ENCODE measurements at regions not wholly inside any gene's neighbourhood (a gene's known extent, or its start where the extent isn't known, plus 50 kb on each side); places are given as distances from the start of the nearest gene placed in this dataset.

DNA sequence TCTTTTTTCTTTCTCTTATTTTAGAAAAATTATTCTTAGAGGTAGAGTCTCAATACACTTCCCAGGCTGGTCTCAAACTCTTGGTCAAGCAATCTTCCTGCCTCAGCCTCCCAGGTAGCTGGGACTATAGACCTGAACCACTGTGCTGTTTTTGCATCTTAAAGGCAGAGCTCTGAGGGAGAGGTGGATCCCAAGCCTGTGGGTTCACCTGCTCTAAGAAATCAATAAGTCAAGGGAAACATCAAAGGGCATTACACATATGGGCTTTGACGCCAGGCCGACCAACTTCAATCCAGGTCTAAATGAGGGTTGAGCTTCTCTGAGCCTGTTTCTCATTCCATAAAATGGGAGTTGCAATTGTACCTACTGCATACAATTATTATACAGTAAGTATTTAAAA is 223.9 kb downstream of the LY86 start:
- TF ChIP-seq, protein P1, sequence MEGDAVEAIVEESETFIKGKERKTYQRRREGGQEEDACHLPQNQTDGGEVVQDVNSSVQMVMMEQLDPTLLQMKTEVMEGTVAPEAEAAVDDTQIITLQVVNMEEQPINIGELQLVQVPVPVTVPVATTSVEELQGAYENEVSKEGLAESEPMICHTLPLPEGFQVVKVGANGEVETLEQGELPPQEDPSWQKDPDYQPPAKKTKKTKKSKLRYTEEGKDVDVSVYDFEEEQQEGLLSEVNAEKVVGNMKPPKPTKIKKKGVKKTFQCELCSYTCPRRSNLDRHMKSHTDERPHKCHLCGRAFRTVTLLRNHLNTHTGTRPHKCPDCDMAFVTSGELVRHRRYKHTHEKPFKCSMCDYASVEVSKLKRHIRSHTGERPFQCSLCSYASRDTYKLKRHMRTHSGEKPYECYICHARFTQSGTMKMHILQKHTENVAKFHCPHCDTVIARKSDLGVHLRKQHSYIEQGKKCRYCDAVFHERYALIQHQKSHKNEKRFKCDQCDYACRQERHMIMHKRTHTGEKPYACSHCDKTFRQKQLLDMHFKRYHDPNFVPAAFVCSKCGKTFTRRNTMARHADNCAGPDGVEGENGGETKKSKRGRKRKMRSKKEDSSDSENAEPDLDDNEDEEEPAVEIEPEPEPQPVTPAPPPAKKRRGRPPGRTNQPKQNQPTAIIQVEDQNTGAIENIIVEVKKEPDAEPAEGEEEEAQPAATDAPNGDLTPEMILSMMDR (conservative IDR thresholded peaks at IDR 0.05) = no peak
- peaks cover 1% of the 10 kb centered on the region for H3K9me3 Mint-ChIP-seq
- H3K4me3 Mint-ChIP-seq = no peak overlapping the region
- no peaks in the 10 kb centered on the region for H3K36me3 Mint-ChIP-seq (ENCODE audit: low read depth)
- peaks cover 12% of the 10 kb centered on the region for H3K27me3 Mint-ChIP-seq (ENCODE audit: low read depth)
- DNase-seq (ENCODE audit: low read depth, low spot score) = no peak
- peaks cover 20% of the 10 kb centered on the region for H3K4me1 Mint-ChIP-seq
- H3K27ac Mint-ChIP-seq (ENCODE audit: unreplicated experiment) = no peak overlapping the region

GRCh38 chr6:6815732-6816131 is 227.2 kb downstream of the LY86 start:
- Mint-ChIP-seq H3K27ac (ENCODE audit: unreplicated experiment) (peak overlapping the region; percentile 37), H3K4me1 (peaks cover 25% of the 10 kb centered on the region), H3K4me3 (no peak overlapping the region), H3K36me3 (ENCODE audit: low read depth) (no peaks in the 10 kb centered on the region), H3K9me3 (peaks cover 3% of the 10 kb centered on the region), H3K27me3 (ENCODE audit: low read depth) (peaks cover 20% of the 10 kb centered on the region)
- TF ChIP-seq, protein P1 (conservative IDR thresholded peaks at IDR 0.05) = no peak
- no peak for DNase-seq (ENCODE audit: low read depth, low spot score)

- DNase-seq (ENCODE audit: low read depth, low spot score) = no peak
- peaks cover 14% of the 10 kb centered on the region for H3K27me3 Mint-ChIP-seq (ENCODE audit: low read depth)
- H3K27ac Mint-ChIP-seq (ENCODE audit: unreplicated experiment) = no peak overlapping the region
- TF ChIP-seq, protein P1 (conservative IDR thresholded peaks at IDR 0.05) = no peak
- no peaks in the 10 kb centered on the region for H3K36me3 Mint-ChIP-seq (ENCODE audit: low read depth)
- H3K9me3 Mint-ChIP-seq = peaks cover 3% of the 10 kb centered on the region
- peaks cover 16% of the 10 kb centered on the region for H3K4me1 Mint-ChIP-seq
- no peak overlapping the region for H3K4me3 Mint-ChIP-seq
Observed at GRCh38 chr6:6816716-6817115, 228.2 kb downstream of the LY86 start.

DNA sequence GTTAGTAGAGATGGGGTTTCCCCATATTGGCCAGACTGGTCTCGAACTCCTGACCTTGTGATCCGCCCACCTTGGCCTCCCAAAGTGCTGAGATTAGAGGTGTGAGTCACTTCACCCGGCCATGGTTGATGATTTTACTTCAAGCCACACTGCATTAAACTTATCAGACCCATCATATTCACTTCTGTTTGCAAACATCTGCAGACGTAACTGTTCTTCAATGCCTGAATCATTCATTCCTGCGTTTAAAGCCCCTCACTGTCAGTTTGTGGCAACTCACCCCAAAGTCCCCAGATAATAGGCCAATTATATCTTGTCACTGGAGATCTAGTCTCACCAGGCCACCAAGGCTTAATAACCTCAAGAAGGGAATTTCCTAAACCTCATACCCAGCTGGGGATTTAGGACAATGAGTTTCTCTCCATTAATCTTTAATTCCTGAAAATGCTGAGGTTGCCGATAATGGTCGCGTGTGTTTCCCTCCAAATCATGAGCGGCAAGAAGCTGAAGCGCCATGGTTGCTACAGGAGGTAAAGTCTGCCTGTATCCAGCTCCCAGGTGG is 229.6 kb downstream of the LY86 start:
- Mint-ChIP-seq H3K4me3 (no peak overlapping the region), H3K36me3 (ENCODE audit: low read depth) (no peaks in the 10 kb centered on the region), H3K9me3 (peaks cover 3% of the 10 kb centered on the region), H3K27ac (ENCODE audit: unreplicated experiment) (no peak overlapping the region), H3K27me3 (ENCODE audit: low read depth) (peaks cover 16% of the 10 kb centered on the region), H3K4me1 (peaks cover 8% of the 10 kb centered on the region)
- TF ChIP-seq, protein P1 (conservative IDR thresholded peaks at IDR 0.05) = no peak
- DNase-seq (ENCODE audit: low read depth, low spot score) = no peak

DNA sequence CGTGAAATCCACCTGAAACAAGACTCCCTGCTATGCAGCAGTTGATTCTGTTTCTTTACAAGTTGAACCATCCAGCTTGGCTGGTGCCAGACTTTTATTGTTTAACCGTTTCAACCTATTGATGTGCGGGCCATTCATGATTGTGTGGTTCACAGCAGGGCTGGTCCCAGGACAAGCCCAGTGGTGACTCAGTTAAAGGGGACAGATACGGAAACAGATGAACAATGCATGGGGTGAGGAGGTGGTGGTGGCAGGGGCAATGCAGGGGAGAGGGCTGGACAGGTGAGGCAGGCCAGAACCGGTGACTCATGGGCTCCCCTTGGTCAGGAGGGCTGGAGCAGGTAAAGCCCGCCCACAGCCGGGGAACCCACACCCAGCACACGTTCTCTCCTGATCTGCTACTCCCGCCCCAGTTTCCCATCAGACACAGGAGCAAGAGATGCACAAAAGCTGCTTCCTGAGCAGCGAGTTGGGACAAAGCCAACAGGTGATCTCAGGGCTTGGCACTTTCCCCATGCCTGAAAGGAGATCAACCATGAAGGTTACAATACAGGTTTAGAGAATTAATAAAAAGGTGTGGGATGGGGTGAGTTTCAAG is 232.2 kb downstream of the LY86 start:
- H3K36me3 Mint-ChIP-seq (ENCODE audit: low read depth) = no peaks in the 10 kb centered on the region
- no peak overlapping the region for H3K4me3 Mint-ChIP-seq
- DNase-seq (ENCODE audit: low read depth, low spot score) = no peak
- peaks cover 8% of the 10 kb centered on the region for H3K4me1 Mint-ChIP-seq
- TF ChIP-seq, protein P1 (conservative IDR thresholded peaks at IDR 0.05) = no peak
- peaks cover 26% of the 10 kb centered on the region for H3K27me3 Mint-ChIP-seq (ENCODE audit: low read depth)
- H3K9me3 Mint-ChIP-seq = peaks cover 3% of the 10 kb centered on the region
- no peak overlapping the region for H3K27ac Mint-ChIP-seq (ENCODE audit: unreplicated experiment)
